Islet precursor cell (in vitro differentiated cells): ENCODE measurements at regions not wholly inside any gene's neighbourhood (a gene's known extent, or its start where the extent isn't known, plus 50 kb on each side); places are given as distances from the start of the nearest gene placed in this dataset.
"Not testable (repeated sequence)": the region's sequence is repeated elsewhere in the genome, so short reads cannot be mapped to it uniquely, and the experiment has no call there.

Source experiments
- DNase-seq: peaks from one replicate; pipeline ENCODE4 v3.0.0-alpha.2; 2018

GRCh38 chr1:105243969-105244368, 1494.3 kb downstream of the AMY1C start:
- DNase-seq, result no peak

GRCh38 chr1:105254906-105255305, 1505.2 kb downstream of the AMY1C start:
- DNase-seq, result no peak

- no peak for DNase-seq
Measured at GRCh38 chr1:105260001-105260400, 1510.3 kb downstream of the AMY1C start.

GRCh38 chr1:105270966-105271365, 1521.3 kb downstream of the AMY1C start:
- no peak for DNase-seq

- not testable (repeated sequence) for DNase-seq
Measured at GRCh38 chr1:105272376-105272775, 1522.7 kb downstream of the AMY1C start.

- DNase-seq, result no peak
Measured at GRCh38 chr1:105294838-105295237, 1545.1 kb downstream of the AMY1C start.

GRCh38 chr1:105310063-105310462, 1560.4 kb downstream of the AMY1C start:
- no peak for DNase-seq

- DNase-seq, result no peak
Measured at GRCh38 chr1:105317976-105318375, 1568.3 kb downstream of the AMY1C start.

- DNase-seq, result no peak
Measured at GRCh38 chr1:105326886-105327285, 1577.2 kb downstream of the AMY1C start.

GRCh38 chr1:105337420-105337819, 1587.7 kb downstream of the AMY1C start:
- no peak for DNase-seq

GRCh38 chr1:105343317-105343716, 1593.6 kb downstream of the AMY1C start:
- no peak for DNase-seq

GRCh38 chr1:105359457-105359856, 1609.8 kb downstream of the AMY1C start:
- no peak for DNase-seq

GRCh38 chr1:105362438-105362837, 1612.7 kb downstream of the AMY1C start:
- DNase-seq, result no peak

GRCh38 chr1:105368446-105368845, 1618.7 kb downstream of the AMY1C start:
- no peak for DNase-seq

- DNase-seq, result no peak
Measured at GRCh38 chr1:105373681-105374080, 1624.0 kb downstream of the AMY1C start.

- no peak for DNase-seq
Measured at GRCh38 chr1:105386489-105386888, 1636.8 kb downstream of the AMY1C start.

- no peak for DNase-seq
Measured at GRCh38 chr1:105396001-105396400, 1646.3 kb downstream of the AMY1C start.

GRCh38 chr1:105398909-105399308, 1649.2 kb downstream of the AMY1C start:
- DNase-seq, result peak; percentile 51

GRCh38 chr1:105399716-105400115, 1650.0 kb downstream of the AMY1C start:
- no peak for DNase-seq

GRCh38 chr1:105416261-105416660, 1640.2 kb upstream of the PRMT6 start:
- DNase-seq, result no peak

- peak; percentile 64 for DNase-seq
Measured at GRCh38 chr1:105419030-105419429, 1637.4 kb upstream of the PRMT6 start.

- no peak for DNase-seq
Measured at GRCh38 chr1:105427543-105427942, 1628.9 kb upstream of the PRMT6 start.

- DNase-seq, result no peak
Measured at GRCh38 chr1:105436589-105437259, 1619.8 kb upstream of the PRMT6 start.

- no peak for DNase-seq
Measured at GRCh38 chr1:105437847-105438246, 1618.6 kb upstream of the PRMT6 start.

GRCh38 chr1:105442901-105443300, 1613.6 kb upstream of the PRMT6 start:
- DNase-seq, result no peak
